Small intestine (tissue), 7 donors: ENCODE measurements at regions not wholly inside any gene's neighbourhood (a gene's known extent, or its start where the extent isn't known, plus 50 kb on each side); places are given as distances from the start of the nearest gene placed in this dataset.

Experiments used
- DNase-seq, 2 donors: peaks; one replicate each; pipeline versions ENCODE4 v3.0.0 to v3.0.0-alpha.2; 2013
- FAIRE-seq: peaks from 2 replicates; lab custom pipeline; 2012; peaks lifted over from hg19 to GRCh38; lab: Jason Lieb, UNC
- H3K27ac ChIP-seq, 3 donors: one replicate each; pipeline ENCODE4 v1.5.1; 2013; ENCODE audit warnings: low read length in 2 of 3, mild to moderate bottlenecking in 2 of 3, control low read depth in 1 of 3, inconsistent platforms in 1 of 3, low read depth in 1 of 3, moderate library complexity in 1 of 3
- H3K27me3 ChIP-seq, 3 donors: one replicate each; pipeline ENCODE4 v1.6.1; 2013; ENCODE audit warnings: low read length in 3 of 3, inconsistent platforms in 1 of 3; ENCODE audit not compliant: control insufficient read depth in 3 of 3, insufficient read depth in 3 of 3
- H3K36me3 ChIP-seq, 3 donors: one replicate each; pipeline ENCODE4 v1.6.1; 2013; ENCODE audit warnings: low read length in 3 of 3, inconsistent platforms in 1 of 3, low read depth in 1 of 3, mild to moderate bottlenecking in 1 of 3, moderate library complexity in 1 of 3; ENCODE audit not compliant: control insufficient read depth in 3 of 3, insufficient read depth in 2 of 3
- H3K4me1 ChIP-seq, 3 donors: one replicate each; pipeline ENCODE4 v1.6.1; 2013; ENCODE audit warnings: low read length in 2 of 3, inconsistent platforms in 1 of 3, low read depth in 1 of 3, mild to moderate bottlenecking in 1 of 3, moderate library complexity in 1 of 3; ENCODE audit not compliant: control insufficient read depth in 3 of 3, insufficient read depth in 2 of 3
- H3K4me3 ChIP-seq, 3 donors: one replicate each; pipeline ENCODE4 v1.5.1; 2013; ENCODE audit warnings: low read length in 3 of 3, control low read depth in 1 of 3, inconsistent platforms in 1 of 3, low read depth in 1 of 3, mild to moderate bottlenecking in 1 of 3, moderate library complexity in 1 of 3
- H3K9me3 ChIP-seq, 2 donors: one replicate each; pipeline ENCODE4 v1.6.1; 2013; ENCODE audit warnings: low read depth in 1 of 2, low read length in 1 of 2; ENCODE audit not compliant: control insufficient read depth in 2 of 2, insufficient read depth in 1 of 2
- WGBS, 3 donors: extraction: QIAGEN DNeasy Blood & Tissue Kit; methylation state at CpG; one replicate each; pipeline ENCODE4 v1.1.7; 2013; 5-methylcytosine and 5-hydroxymethylcytosine counted together
- donor health status: healthy with polysubstance abuse.
- donor health status: control.
- donor health status: control.
- donor health status: Bipolar disorder and iron deficiency.
- donor health status: healthy.

DNA sequence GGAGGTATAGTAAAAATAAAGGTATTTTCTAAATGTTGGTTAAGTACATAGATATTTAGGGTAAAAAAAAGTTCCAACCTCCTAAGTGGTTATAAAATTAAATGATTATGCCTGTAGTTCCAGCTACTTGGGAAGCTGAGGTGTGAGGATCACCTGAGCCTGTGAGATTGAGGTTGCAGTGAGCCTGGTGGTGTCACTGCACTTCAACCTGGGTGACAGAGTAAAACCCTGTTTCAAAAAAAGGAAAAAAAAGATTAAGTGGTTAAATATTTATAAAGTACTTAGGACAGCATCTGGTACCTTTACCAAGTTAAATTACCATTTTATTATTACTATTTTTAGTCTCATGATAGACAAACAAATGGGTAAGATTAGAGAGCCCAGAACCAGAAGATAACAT, 1801.0 kb downstream of the C4orf33 start:
- peaks cover 0 to 1% of the 10 kb centered on the region in 2 donors for H3K9me3 ChIP-seq
- H3K36me3 ChIP-seq = no peaks in the 10 kb centered on the region
- no peaks in the 10 kb centered on the region for H3K27me3 ChIP-seq
- FAIRE-seq = no peak
- DNase-seq = no peak
- no peaks in the 10 kb centered on the region for H3K4me1 ChIP-seq
- no peak overlapping the region for H3K4me3 ChIP-seq
- no peak overlapping the region for H3K27ac ChIP-seq

DNA sequence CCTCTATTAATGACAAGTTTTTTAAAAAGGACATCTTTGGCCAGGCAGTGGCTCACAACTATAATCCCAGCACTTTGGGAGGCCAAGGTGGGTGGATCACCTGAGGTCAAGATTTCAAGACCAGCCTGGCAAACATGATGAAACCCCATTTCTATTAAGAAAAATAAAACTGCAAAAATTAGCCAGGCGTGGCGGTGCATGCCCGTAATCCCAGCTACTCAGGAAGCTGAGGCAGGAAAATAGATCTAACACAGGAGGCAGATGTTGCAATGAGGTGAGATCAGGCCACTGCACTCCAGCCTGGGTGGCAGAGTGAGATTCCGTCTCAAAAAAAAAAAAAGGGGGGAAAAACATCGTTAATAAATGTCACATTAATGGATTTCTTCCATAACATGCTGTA, 1805.4 kb downstream of the C4orf33 start:
- no peak for DNase-seq
- Histone ChIP-seq H3K27ac (no peak overlapping the region), H3K4me3 (no peak overlapping the region), H3K4me1 (no peaks in the 10 kb centered on the region), H3K36me3 (no peaks in the 10 kb centered on the region), H3K9me3 (no peaks in the 10 kb centered on the region), H3K27me3 (no peaks in the 10 kb centered on the region)
- WGBS, 3 donors = 63 to 69% (median 66%) methylated on average over 5 of the region's 5 CpGs
- no peak for FAIRE-seq

DNA sequence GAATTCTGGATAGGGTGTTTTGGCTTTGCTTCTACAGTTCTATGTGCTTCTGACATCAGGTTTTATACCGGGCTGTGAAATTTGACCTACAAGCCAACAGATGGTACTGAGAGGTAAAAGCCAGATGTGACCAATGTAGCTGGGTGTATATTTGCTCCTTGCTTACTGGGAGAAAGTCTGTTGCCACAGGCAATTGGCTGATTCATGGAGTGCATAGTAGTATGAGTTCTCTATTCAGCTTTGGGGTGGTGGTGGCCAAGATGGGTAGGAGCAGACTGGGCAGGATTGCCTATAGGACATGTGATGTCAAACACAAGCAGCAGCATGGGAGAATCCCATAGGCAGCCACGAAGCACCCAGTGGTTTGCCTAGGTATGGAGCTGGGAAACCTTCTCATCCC, 1827.0 kb downstream of the C4orf33 start:
- DNase-seq (no peak), FAIRE-seq (no peak)
- Histone ChIP-seq H3K4me3 (no peak overlapping the region), H3K27ac (no peak overlapping the region), H3K9me3 (peaks cover 0 to 11% of the 10 kb centered on the region in 2 donors), H3K4me1 (no peaks in the 10 kb centered on the region), H3K36me3 (no peaks in the 10 kb centered on the region), H3K27me3 (no peaks in the 10 kb centered on the region)
- 70 to 84% (median 71%) methylated on average over 2 of the region's 2 CpGs for WGBS, 3 donors

DNA sequence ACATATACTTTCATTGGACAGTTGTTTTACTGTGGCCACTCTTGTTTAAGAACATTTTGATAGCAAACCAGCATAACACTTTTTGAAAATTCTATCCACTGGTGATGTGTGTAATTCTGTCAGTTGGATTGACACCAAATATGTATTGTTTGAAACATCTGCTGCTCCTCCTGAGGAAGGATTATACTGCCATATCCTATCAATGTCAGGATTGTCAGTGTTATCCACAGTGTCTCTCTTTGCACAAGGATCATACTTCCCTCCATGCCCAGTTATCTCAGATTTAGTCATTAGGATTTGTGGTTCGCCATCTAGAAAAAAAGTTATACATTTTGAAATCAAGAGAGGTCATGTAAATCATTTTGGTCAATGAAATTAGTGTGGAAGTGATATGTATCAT, 1859.6 kb downstream of the C4orf33 start:
- no peak for FAIRE-seq
- WGBS, 3 donors = 61 to 80% (median 80%) methylated on average over 1 of the region's 1 CpG
- DNase-seq = no peak
- H3K27me3 ChIP-seq = no peaks in the 10 kb centered on the region
- H3K36me3 ChIP-seq = no peaks in the 10 kb centered on the region
- no peaks in the 10 kb centered on the region for H3K4me1 ChIP-seq
- no peak overlapping the region for H3K4me3 ChIP-seq
- H3K27ac ChIP-seq = no peak overlapping the region
- peaks cover 0 to 4% of the 10 kb centered on the region in 2 donors for H3K9me3 ChIP-seq

DNA sequence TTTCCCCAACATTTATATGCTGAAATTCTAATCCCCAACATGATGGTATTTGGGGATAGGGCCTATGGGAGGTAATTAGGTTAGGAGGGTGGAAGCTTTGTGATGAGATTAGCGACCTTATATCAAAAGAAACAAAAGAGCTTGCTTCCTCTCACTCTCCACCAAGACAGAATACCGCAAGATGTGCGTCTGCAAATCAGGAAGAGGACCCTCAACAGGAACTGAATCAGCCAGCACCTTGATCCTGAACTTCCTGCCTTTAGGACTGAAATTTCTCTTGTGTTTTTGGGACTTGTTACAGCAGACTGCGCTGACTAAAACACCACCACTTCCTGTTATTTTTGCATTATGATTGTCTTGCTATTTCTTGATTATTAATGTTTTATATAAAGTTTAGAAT, 1889.4 kb downstream of the C4orf33 start:
- no peaks in the 10 kb centered on the region for H3K4me1 ChIP-seq
- H3K27ac ChIP-seq = no peak overlapping the region
- 60 to 79% (median 61%) methylated on average over 4 of the region's 4 CpGs for WGBS, 3 donors
- DNase-seq (no peak), FAIRE-seq (no peak)
- no peaks in the 10 kb centered on the region for H3K36me3 ChIP-seq
- no peaks in the 10 kb centered on the region for H3K27me3 ChIP-seq
- H3K4me3 ChIP-seq = no peak overlapping the region
- no peaks in the 10 kb centered on the region for H3K9me3 ChIP-seq

DNA sequence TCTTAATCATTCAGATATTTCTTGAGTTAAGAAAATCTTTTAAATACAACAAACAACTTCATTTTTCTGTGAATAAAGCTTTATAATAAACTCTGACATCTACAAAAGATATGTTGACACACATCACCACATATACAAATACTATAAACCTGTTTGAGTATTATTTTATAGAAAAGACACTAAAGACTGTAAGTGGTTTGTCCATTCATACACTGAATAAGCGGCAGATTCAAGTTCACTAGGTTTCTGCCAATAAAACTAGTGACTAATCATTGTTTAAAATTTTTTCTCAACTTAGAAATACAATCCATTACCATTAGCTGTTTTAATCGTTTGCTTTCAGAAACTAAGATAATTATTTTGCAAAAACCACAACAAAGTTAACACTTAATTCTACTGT, 1900.0 kb downstream of the C4orf33 start:
- Histone ChIP-seq H3K4me3 (no peak overlapping the region), H3K27ac (no peak overlapping the region), H3K4me1 (no peaks in the 10 kb centered on the region), H3K36me3 (no peaks in the 10 kb centered on the region), H3K9me3 (peaks cover 0 to 6% of the 10 kb centered on the region in 2 donors), H3K27me3 (no peaks in the 10 kb centered on the region)
- 69 to 84% (median 80%) methylated on average over 2 of the region's 2 CpGs for WGBS, 3 donors
- DNase-seq (no peak), FAIRE-seq (no peak)

DNA sequence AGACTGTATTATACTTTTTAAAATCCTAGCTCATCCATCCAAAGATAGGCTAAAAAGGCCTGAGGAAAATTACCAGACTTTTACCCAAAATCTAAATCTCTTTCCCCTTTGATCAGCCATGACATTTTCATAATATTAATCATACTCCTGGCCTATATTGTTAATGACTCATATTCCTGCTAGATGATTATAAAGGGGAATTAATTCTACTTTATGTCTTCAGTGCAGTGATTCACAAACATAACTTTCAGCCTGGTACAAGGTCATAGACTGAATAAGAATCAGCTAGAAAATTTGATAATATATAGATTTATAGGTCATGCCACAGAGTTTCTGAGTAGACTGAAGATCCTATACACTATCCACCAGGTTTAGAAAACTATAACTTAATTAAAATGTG, 1905.4 kb downstream of the C4orf33 start:
- H3K4me3 ChIP-seq = no peak overlapping the region
- H3K36me3 ChIP-seq = no peaks in the 10 kb centered on the region
- no peak overlapping the region for H3K27ac ChIP-seq
- no peaks in the 10 kb centered on the region for H3K27me3 ChIP-seq
- DNase-seq (no peak), FAIRE-seq (no peak)
- peaks cover 0 to 5% of the 10 kb centered on the region in 2 donors for H3K9me3 ChIP-seq
- no peaks in the 10 kb centered on the region for H3K4me1 ChIP-seq

DNA sequence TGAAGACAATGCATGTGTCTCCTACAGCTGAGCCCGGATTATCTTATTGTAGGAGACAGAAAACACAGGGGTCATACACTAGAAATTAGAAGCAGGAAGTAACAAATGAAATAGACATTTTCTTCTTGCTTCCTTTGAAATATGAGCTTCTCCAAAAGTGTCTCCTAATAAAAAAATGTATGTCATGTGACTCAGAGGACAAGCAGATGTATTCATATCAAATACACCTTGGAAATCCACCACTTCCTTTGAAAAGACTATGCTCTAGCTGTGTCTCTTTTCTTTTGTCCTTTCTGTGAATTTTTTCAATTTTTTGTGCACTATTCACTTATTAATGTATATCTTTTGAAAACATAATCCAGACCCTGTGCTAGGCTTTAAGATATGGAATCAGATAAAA, 1906.2 kb downstream of the C4orf33 start:
- no peaks in the 10 kb centered on the region for H3K36me3 ChIP-seq
- no peaks in the 10 kb centered on the region for H3K9me3 ChIP-seq
- no peaks in the 10 kb centered on the region for H3K4me1 ChIP-seq
- H3K27ac ChIP-seq = no peak overlapping the region
- no peak overlapping the region for H3K4me3 ChIP-seq
- DNase-seq = no peak
- 80 to 84% (median 81%) methylated on average over 1 of the region's 1 CpG for WGBS, 3 donors
- FAIRE-seq = no peak
- no peaks in the 10 kb centered on the region for H3K27me3 ChIP-seq

DNA sequence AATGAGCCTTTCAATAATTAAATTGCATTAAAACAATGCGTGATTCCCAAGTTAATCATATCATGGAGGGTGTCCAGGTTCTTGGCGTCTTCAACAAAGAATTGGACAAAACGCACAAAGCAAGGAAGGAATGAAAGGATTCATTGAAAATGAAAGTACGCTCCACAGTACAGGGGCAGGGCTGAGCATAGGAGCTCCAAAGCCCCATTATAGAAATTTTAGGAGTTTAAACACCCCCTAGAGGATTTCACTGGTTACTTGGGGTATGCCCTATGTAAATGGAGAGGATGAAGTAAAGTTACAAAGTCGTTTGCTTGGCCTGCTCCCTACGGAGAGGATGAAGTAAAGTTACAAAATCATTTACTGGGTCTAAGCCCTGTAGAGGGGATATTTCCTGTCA, 1910.4 kb downstream of the C4orf33 start:
- DNase-seq (no peak), FAIRE-seq (no peak)
- no peaks in the 10 kb centered on the region for H3K4me1 ChIP-seq
- H3K27ac ChIP-seq = no peak overlapping the region
- peaks cover 0 to 2% of the 10 kb centered on the region in 2 donors for H3K9me3 ChIP-seq
- 79 to 85% (median 83%) methylated on average over 6 of the region's 6 CpGs for WGBS, 3 donors
- H3K4me3 ChIP-seq = no peak overlapping the region
- no peaks in the 10 kb centered on the region for H3K27me3 ChIP-seq
- no peaks in the 10 kb centered on the region for H3K36me3 ChIP-seq
